Hepatocyte (in vitro differentiated cells): ENCODE measurements at regions not wholly inside any gene's neighbourhood (a gene's known extent, or its start where the extent isn't known, plus 50 kb on each side); places are given as distances from the start of the nearest gene placed in this dataset.

Experiments
- DNase-seq: peaks from one replicate; pipeline ENCODE4 v3.0.0-alpha.2; 2016; ENCODE audit warnings: low spot score
- H2AFZ ChIP-seq: fragments of 200-600 bp; sonication (generic); 2 replicates; pipeline ENCODE4 v1.6.0; 2016; ENCODE audit warnings: antibody characterized with exemption, mild to moderate bottlenecking
- H3K27ac ChIP-seq: fragments of 200-600 bp; sonication (generic); 2 replicates; pipeline ENCODE4 v1.5.1; 2016; ENCODE audit warnings: mild to moderate bottlenecking
- H3K27me3 ChIP-seq: fragments of 200-600 bp; sonication (generic); 2 replicates; pipeline ENCODE4 v1.6.1; 2016
- H3K36me3 ChIP-seq: fragments of 200-600 bp; sonication (generic); replicated peaks from 2 replicates; pipeline ENCODE4 v1.5.1; 2016; ENCODE audit warnings: low read depth; ENCODE audit not compliant: insufficient read depth
- H3K4me1 ChIP-seq: fragments of 200-600 bp; sonication (generic); 2 replicates; pipeline ENCODE4 v1.5.1; 2016; ENCODE audit warnings: mild to moderate bottlenecking, moderate library complexity; ENCODE audit not compliant: insufficient read depth
- H3K4me2 ChIP-seq: fragments of 200-600 bp; sonication (generic); 2 replicates; pipeline ENCODE4 v1.6.0; 2016
- H3K4me3 ChIP-seq: fragments of 200-600 bp; sonication (generic); 2 replicates; pipeline ENCODE4 v1.5.1; 2016; ENCODE audit warnings: mild to moderate bottlenecking
- H3K79me2 ChIP-seq: fragments of 200-600 bp; sonication (generic); 2 replicates; pipeline ENCODE4 v1.6.0; 2017; ENCODE audit warnings: mild to moderate bottlenecking
- H3K9me2 ChIP-seq: fragments of 200-600 bp; sonication (generic); replicated peaks from 2 replicates; pipeline ENCODE4 v1.6.0; 2017; ENCODE audit warnings: mild to moderate bottlenecking; ENCODE audit not compliant: insufficient read depth
- H3K9me3 ChIP-seq: fragments of 200-600 bp; sonication (generic); 2 replicates; pipeline ENCODE4 v1.5.1; 2016; ENCODE audit warnings: low read depth, mild to moderate bottlenecking
- H4K20me1 ChIP-seq: fragments of 200-600 bp; sonication (generic); 2 replicates; pipeline ENCODE4 v1.6.0; 2016; ENCODE audit warnings: mild to moderate bottlenecking; ENCODE audit not compliant: insufficient read depth, poor library complexity, severe bottlenecking
- CTCF ChIP-seq: fragments of 200-600 bp; sonication (generic); IDR thresholded peaks from 2 replicates; pipeline ENCODE4 v1.5.1; 2016; ENCODE audit warnings: antibody characterized with exemption, mild to moderate bottlenecking; ENCODE audit not compliant: poor library complexity
- EZH2 ChIP-seq: fragments of 200-600 bp; sonication (generic); IDR thresholded peaks from 2 replicates; pipeline ENCODE4 v1.6.1; 2016; ENCODE audit warnings: antibody characterized with exemption, mild to moderate bottlenecking, borderline replicate concordance
- EZH2phosphoT487 ChIP-seq: fragments of 200-600 bp; sonication (generic); IDR thresholded peaks from one replicate; pipeline ENCODE4 v1.6.1; 2018; ENCODE audit warnings: antibody characterized with exemption, mild to moderate bottlenecking, low read depth, moderate library complexity; ENCODE audit not compliant: unreplicated experiment, severe bottlenecking
- WGBS: methylation state at CpG from one replicate; pipeline ENCODE4 v1.1.6; 2016; ENCODE audit warnings: low lambda C conversion rate; ENCODE audit errors: missing lambda C conversion rate; 5-methylcytosine and 5-hydroxymethylcytosine counted together

GRCh38 chr20:5486377-5487054 lies 124.3 kb downstream of the GPCPD1 start:
- 90% methylated on average over 5 of the region's 5 CpGs for whole genome bisulfite sequencing
- no peaks in the 10 kb centered on the region for H3K36me3 ChIP-seq
- H3K4me1 ChIP-seq = no peaks in the 10 kb centered on the region

GRCh38 chr20:5484926-5485325 lies 125.9 kb downstream of the GPCPD1 start:
- Histone ChIP-seq H3K9me2 (no peaks in the 10 kb centered on the region), H3K4me3 (no peak overlapping the region), H2AFZ (no peak overlapping the region), H4K20me1 (no peaks in the 10 kb centered on the region), H3K4me1 (no peaks in the 10 kb centered on the region), H3K79me2 (no peaks in the 10 kb centered on the region), H3K9me3 (no peaks in the 10 kb centered on the region), H3K36me3 (no peaks in the 10 kb centered on the region), H3K27ac (no peak overlapping the region), H3K4me2 (no peak overlapping the region), H3K27me3 (peaks cover 7% of the 10 kb centered on the region)
- 83% methylated on average over 8 of the region's 8 CpGs for WGBS
- no peak for DNase-seq
- TF ChIP-seq CTCF (no peak), EZH2 (no peak), EZH2phosphoT487 (no peak)

More at GRCh38 chr20:5486377-5487054, 124.3 kb downstream of the GPCPD1 start:
- TF ChIP-seq EZH2phosphoT487 (no peak), CTCF (no peak), EZH2 (no peak)
- Histone ChIP-seq H2AFZ (no peak overlapping the region), H3K4me3 (no peak overlapping the region), H3K4me2 (no peak overlapping the region), H4K20me1 (no peaks in the 10 kb centered on the region), H3K9me3 (no peaks in the 10 kb centered on the region), H3K27ac (no peak overlapping the region), H3K9me2 (no peaks in the 10 kb centered on the region), H3K79me2 (no peaks in the 10 kb centered on the region), H3K27me3 (peaks cover 7% of the 10 kb centered on the region)
- DNase-seq = no peak

GRCh38 chr20:5484346-5484745 lies 126.5 kb downstream of the GPCPD1 start:
- H3K9me2 ChIP-seq = no peaks in the 10 kb centered on the region
- DNase-seq = no peak
- WGBS = 63% methylated on average over 6 of the region's 6 CpGs
- H3K4me3 ChIP-seq = no peak overlapping the region
- no peaks in the 10 kb centered on the region for H3K36me3 ChIP-seq
- H3K27ac ChIP-seq = no peak overlapping the region
- H3K4me1 ChIP-seq = no peaks in the 10 kb centered on the region
- H3K4me2 ChIP-seq = no peak overlapping the region
- H4K20me1 ChIP-seq = no peaks in the 10 kb centered on the region
- H3K27me3 ChIP-seq = peaks cover 7% of the 10 kb centered on the region
- no peaks in the 10 kb centered on the region for H3K9me3 ChIP-seq
- H3K79me2 ChIP-seq = no peaks in the 10 kb centered on the region
- H2AFZ ChIP-seq = no peak overlapping the region
- TF ChIP-seq EZH2 = no peak
- no peak for TF ChIP-seq EZH2phosphoT487
- TF ChIP-seq CTCF = no peak

GRCh38 chr20:5482791-5483190 lies 128.0 kb downstream of the GPCPD1 start:
- Histone ChIP-seq H3K79me2 (no peaks in the 10 kb centered on the region), H4K20me1 (no peaks in the 10 kb centered on the region), H3K4me2 (no peak overlapping the region), H3K4me1 (no peaks in the 10 kb centered on the region), H3K9me3 (no peaks in the 10 kb centered on the region), H3K36me3 (no peaks in the 10 kb centered on the region), H3K27me3 (peaks cover 2% of the 10 kb centered on the region), H2AFZ (no peak overlapping the region), H3K4me3 (no peak overlapping the region), H3K27ac (no peak overlapping the region), H3K9me2 (no peaks in the 10 kb centered on the region)
- WGBS = 60% methylated on average over 2 of the region's 2 CpGs
- no peak for DNase-seq
- no peak for TF ChIP-seq EZH2phosphoT487
- TF ChIP-seq CTCF = no peak
- TF ChIP-seq EZH2 = no peak
